ENCODE measurements at regions not wholly inside any gene's neighbourhood (a gene's known extent, or its start where the extent isn't known, plus 50 kb on each side); places are given as distances from the start of the nearest gene placed in this dataset.
"Not testable (repeated sequence)": the region's sequence is repeated elsewhere in the genome, so short reads cannot be mapped to it uniquely, and the experiment has no call there.

DNA sequence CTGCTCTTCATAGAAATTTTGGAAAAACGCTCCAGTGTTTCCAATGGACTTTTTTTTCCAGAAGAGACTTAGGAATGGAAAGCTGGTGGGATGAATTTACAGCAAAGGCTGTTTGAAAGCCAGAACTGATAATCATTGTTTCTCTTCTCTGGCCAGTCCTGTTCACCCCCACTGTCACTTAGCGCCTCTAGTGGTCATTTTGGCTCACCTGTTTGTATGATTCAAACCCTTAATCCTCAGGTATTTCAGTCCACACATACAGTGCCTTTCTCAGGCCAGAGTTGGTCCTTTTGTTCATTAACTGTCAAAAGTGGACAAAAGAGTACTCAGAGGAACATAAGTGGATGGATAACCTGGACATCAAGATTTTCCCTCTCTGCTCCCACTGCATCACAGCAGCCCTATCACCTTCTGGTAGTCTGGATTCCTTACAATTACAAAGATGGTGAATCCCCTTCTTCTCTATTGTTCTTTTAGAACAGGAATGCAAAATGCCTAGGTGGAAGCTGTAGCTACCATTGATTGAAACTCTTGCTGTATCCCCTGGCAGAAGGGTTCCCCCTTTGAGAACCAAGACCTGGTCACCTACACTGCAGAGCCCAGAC lies 177.6 kb upstream of the OLFM3 start:
- peak; percentile 39 for DNase-seq

- DNase-seq: no peak
Measured at GRCh38 chr1:102172200-102172599, 175.5 kb upstream of the OLFM3 start.

- DNase-seq: no peak
Measured at GRCh38 chr1:102163799-102164198, 167.1 kb upstream of the OLFM3 start.

DNA sequence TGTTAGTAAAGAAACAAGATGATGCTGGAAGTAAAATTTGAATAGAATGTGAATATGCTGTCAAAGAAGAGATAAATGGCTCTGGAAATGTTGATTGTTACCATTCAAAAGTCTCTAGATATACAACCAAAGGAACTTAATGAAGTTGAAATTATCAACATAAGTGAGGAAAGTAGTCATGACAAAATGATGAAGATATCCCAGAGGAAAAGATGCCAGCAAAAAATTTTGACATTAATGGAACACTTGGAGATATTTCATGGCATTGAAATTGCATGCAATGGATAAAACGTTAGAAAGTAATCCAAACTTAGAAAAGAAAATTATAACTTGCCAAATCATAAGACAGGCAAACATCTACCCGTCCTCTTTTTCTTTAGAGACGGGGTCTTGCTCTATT lies 154.5 kb upstream of the OLFM3 start:
- DNase-seq: no peak

DNA sequence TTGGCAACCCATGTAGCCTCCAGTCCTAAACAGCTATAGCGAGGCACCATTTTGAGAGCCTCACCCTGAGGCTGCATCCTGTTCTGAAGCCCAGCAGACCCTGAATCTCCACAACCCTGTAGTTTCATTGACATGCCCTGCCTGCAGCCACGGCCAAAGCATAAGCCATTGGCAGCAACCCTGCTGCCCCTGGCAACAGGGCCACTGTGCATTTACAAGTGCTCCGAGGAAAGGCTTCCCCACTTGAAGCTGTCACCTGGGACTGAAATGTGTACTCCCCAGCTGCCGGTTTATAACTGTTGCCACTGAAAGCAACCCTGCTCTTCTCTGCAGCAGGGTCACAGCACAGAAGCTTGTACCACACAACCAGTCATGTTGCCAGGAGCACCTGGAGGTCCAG lies 124.2 kb upstream of the OLFM3 start:
- DNase-seq: no peak

GRCh38 chr1:102118150-102118549 lies 121.4 kb upstream of the OLFM3 start:
- no peak for DNase-seq

DNA sequence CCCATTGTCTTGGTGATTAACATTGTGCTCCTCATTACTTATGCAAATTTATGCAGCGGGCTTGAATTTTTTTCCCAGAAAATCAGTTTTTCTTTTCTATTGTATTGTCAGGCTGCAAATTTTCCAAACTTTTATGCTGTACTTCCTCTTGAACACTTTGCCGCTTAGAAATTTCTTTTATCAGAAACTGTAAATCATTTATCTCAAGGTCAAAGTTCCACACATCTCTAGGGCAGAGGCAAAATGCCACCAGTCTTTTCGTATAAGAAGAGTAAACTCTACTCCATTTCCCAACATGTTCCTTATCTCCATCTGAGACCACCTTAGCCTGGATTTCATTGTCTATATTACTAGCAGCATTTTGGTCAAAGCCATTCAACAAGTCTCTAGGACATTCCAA lies 113.9 kb upstream of the OLFM3 start:
- DNase-seq: no peak

DNA sequence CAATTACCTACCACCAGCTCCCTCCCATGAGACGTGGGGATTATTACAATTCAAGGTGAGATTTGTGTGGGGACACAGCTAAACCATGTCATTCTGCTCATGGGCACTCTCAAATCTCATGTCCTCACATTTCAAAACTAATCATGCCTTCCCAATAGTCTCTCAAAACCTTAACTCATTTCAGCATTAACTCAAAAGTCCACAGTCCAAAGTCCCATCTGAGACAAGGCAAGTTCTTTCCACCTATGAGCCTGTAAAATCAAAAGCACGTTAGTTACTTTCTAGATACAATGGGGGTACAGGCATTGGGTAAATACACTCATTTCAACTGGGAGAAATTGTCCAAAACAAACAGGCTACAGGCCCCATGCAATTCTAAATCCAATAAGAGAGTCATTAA lies 112.8 kb upstream of the OLFM3 start:
- DNase-seq: not testable (repeated sequence)

GRCh38 chr1:102107441-102107840 lies 110.7 kb upstream of the OLFM3 start:
- DNase-seq: no peak

DNA sequence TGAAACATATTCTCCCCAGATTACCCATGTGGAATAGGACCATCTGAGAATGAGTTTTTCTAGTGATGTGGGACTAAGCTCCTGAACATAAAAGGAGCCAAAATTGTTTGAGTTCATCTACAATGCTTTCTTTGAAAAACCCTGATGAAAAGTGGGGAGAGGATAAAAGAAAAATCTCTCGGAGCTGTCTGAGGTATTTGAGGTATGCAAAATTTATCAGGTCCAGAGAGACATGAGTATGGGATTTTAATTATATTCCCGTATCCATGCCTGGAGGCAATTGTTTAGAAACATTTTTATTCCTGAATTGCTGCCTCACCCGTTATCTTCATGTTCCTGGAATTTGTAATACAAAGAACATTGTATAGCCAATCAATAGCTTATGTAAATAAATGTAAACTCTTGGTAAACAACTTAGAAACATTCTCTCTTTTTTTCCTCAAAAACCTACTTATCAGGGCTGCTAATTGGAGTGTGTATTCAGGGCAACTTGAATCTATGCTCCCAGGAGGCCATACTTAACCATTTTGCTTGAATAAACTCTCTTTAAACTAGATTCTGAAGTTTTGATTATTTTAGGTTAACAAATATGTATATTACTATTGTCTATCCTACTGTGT lies 109.3 kb upstream of the OLFM3 start:
- DNase-seq: no peak

DNA sequence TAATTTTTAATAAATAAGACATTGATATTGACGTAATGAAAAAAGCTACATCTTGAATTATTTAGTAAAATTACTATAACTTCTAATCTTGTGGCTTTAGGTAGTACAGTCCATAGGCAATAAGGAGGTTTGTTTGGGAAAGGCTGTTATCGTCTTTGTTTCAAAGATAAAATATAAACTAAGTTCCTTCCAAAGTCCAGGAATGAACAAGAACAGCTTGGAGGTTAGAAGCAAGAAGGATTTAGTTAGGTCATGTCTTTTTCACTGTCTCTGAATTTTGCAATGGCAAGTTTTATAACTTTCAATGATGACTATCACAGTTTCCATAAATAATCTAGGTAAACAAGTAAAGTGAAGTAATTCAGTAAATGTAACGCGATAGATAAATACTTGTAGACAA lies 106.9 kb upstream of the OLFM3 start:
- DNase-seq: no peak

DNA sequence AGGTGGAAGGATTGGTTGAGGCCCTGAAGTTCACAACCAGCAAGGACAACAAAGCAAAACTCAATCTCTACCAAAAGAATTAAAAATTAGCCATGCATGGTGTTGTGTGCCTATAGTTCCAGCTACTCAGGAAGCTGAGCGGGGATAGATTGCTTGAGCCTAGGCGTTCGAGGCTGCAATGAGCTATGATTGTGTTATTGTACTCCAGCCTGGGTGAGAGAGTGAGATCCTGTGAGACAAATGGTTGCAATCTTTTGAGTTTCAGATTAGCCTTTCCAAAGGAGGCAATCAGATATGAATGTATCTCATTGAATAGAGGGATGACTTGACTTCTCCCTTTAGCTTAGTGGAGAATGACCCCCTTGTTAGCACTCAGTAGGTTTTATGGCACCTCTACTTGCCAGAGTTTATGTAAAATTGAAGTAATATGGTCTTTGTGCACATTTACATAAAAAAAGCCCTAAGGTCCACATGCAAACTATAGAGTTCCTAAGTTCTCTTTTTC lies 105.6 kb upstream of the OLFM3 start:
- DNase-seq: no peak

DNA sequence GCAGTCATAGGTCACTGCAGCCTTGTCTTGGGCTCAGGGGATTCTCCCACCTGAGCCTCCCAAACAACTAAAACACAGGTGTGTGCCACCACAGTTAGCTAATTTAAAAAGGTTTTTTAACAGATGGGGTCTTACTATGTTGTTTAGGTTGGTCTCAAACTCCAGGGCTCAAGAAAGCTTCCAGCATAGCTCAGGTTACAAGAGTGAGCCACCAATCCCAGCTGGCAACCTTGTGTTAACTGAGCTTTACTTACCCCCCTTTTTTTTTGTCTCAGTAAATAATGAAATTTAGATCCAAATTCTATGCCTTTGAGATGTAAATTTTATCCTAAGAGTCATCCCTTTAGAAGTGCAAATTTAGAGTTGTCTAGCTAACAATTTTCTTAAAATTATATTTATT lies 103.9 kb upstream of the OLFM3 start:
- DNase-seq: no peak

DNA sequence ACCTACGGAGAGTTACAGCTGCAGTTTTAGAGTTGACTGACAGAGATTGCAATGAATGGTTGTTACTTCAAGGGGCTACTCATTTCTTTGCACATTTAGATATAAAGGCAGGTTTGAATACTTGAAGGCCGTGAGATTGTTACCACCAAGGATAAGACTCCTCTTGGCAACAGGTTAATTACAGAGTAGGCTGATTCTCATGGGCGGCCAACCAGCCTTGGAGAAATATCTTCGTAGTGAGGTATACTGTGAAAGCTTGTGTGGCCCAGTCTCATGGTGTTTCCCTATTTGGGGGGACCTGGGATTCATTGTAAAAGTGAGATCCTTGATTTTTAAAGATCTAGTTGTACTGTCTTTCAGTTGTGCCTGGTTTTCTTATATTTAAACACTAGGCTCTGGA lies 103.2 kb upstream of the OLFM3 start:
- no peak for DNase-seq

DNA sequence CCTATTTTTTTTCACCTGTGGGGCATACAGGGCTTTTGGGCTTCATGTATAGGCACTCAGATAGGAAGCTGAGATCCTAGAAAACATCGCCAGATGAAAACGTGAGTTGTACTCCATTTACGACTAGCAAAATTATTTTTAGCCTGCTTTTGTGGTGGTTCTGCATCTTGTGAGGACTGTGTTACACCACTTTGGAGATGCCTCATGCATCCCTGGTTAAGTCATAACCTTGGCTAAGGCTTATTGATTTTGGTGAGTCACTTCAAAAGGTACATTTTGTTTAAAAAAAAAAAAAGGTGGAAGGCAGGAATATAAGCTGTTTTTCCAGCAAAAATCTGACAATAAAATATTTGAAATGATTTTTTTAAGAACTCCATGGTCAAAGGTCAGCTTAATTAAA lies 101.8 kb upstream of the OLFM3 start:
- no peak for DNase-seq

GRCh38 chr1:102098081-102098480 lies 101.4 kb upstream of the OLFM3 start:
- DNase-seq: no peak

GRCh38 chr1:102097451-102097850 lies 100.7 kb upstream of the OLFM3 start:
- DNase-seq: no peak

GRCh38 chr1:102096162-102096561 lies 99.4 kb upstream of the OLFM3 start:
- no peak for DNase-seq

DNA sequence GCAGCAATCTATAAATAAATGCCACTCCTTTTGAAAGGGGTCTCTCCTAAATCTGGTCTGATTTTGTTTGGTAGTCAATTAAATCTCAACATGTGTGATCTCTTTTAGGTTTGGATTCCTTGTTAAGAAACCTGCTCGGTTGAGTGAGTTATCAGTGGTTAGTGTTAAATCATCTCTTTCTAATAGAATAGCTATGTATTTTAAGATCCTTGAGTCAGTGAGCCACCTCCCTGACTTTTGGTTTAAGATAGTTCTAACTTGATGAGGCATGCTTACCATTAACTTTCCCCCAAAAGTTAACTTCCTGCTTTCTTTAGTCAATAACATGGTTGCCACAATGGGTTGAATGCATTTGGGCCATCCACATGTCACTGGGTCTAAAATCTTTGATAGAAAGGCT lies 93.1 kb upstream of the OLFM3 start:
- no peak for DNase-seq

DNA sequence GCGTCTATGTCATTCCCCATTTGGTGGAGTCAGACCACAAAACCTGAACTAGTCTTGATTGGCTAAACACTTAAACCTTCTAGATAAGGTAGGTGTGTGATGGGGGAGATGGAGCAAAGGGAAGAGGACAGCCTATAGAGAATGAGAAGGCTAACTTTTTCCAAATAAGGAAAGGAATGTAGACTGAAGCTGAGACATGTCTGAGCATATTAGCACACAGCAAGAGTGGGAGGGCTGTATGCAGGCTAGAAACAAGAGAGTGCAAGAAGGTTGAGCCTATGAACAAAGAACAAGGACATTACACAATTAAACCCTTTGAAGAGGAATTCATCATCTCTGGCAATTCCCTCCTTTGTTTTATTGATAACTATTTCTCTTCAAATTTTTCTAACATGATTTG lies 89.2 kb upstream of the OLFM3 start:
- no peak for DNase-seq

GRCh38 chr1:102084771-102085535 lies 88.2 kb upstream of the OLFM3 start:
- DNase-seq: no peak

DNA sequence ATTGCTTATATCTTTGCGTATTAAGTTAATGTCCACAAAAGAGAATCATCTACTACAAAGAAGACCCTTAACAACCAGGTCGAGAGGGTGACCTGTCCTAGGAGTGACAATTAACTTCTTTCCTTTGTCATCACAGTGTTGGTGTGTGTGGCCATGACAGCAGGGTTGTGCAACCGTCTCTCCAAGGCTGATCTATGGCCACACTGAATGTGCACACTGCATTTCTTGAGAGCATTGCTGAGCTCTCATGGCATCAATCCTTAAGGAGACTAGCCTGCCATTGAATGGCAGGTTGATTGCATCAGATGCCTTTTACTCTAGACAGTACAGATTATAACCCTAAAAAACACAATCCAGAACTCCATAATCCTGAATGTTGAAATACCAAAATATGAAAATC lies 86.5 kb upstream of the OLFM3 start:
- no peak for DNase-seq

GRCh38 chr1:102074874-102075273 lies 78.1 kb upstream of the OLFM3 start:
- DNase-seq: no peak

DNA sequence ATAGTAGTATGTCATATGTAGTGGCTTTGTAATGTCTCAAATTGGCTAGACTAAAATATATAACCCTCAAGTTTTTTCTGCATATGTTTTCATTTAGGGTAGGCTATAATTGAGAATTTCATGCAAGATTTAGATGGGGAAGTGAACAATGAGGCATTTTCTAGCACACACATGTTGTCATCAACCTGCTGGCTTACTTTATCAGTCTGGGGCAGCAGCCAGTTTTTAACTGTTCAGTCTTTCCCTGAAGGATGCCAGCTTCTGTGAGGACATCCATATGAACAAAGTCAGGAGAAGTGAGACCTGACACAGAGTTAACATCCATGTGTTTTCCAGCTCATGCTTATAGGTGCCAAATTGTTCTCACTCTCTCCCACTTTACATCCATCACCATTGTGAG lies 74.7 kb upstream of the OLFM3 start:
- DNase-seq: no peak
